Thyroid gland (tissue), 4 donors: ENCODE measurements at regions not wholly inside any gene's neighbourhood (a gene's known extent, or its start where the extent isn't known, plus 50 kb on each side); places are given as distances from the start of the nearest gene placed in this dataset.

Experiments
- POLR2A ChIP-seq, 2 donors: fragments of 450-650 bp; IDR thresholded peaks; one replicate each; pipeline ENCODE4 v1.6.1; 2017; ENCODE audit warnings: antibody characterized with exemption in 2 of 2, mild to moderate bottlenecking in 2 of 2, moderate library complexity in 1 of 2
- TF ChIP-seq, protein P1 (sequence below), 6 experiments: fragments of 200-600 bp in 3 of 6; fragments of 450-650 bp in 3 of 6; sonication (generic) in 3 of 6; IDR thresholded peaks; one replicate each; pipeline ENCODE4 v1.5.1; 2016 to 2019; ENCODE audit warnings: antibody characterized with exemption in 6 of 6, mild to moderate bottlenecking in 2 of 6, inconsistent platforms in 1 of 6, moderate library complexity in 1 of 6

DNA sequence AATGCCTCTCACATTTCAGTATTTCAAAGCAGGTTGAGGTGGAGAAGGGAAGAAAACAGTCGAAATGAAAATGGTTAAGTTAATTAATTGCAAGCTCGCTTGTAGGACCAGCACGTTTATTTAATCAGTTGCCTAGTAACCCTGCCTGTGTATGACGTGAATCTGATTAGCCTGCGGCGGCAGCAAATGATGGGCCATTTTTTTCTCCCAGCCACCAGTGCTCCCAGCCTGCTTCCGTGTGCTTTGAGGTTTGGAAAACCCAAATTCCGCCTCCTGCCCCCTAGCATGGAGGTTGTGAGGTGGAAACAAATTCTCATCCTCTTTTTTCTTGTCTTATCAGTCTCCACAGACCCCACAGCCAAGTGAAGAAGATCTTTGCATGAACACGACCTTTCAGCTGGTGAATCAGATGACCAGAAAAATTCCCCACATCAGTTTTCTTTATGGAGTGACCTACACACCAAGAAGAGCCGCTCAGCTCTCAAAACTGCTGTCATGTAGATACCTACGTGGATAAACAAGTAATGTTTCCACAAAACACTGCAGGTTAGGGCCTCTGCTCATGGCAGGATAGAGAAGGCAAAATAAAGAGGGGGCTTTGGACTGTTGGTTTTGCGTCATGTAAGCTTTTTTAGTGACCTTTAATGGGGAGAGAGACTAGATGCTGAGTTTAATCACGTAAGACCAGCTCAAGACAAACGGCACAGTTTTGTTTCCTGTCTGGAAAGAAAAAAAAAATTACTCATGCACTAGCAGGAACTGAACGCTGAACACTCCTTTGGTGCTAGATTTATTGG, 572.9 kb upstream of the NOX3 start:
- TF ChIP-seq, protein P1, sequence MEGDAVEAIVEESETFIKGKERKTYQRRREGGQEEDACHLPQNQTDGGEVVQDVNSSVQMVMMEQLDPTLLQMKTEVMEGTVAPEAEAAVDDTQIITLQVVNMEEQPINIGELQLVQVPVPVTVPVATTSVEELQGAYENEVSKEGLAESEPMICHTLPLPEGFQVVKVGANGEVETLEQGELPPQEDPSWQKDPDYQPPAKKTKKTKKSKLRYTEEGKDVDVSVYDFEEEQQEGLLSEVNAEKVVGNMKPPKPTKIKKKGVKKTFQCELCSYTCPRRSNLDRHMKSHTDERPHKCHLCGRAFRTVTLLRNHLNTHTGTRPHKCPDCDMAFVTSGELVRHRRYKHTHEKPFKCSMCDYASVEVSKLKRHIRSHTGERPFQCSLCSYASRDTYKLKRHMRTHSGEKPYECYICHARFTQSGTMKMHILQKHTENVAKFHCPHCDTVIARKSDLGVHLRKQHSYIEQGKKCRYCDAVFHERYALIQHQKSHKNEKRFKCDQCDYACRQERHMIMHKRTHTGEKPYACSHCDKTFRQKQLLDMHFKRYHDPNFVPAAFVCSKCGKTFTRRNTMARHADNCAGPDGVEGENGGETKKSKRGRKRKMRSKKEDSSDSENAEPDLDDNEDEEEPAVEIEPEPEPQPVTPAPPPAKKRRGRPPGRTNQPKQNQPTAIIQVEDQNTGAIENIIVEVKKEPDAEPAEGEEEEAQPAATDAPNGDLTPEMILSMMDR (IDR thresholded peaks at IDR 0.05): no peak
- TF ChIP-seq POLR2A (IDR thresholded peaks at IDR 0.05): no peak
